Gastrocnemius medialis (tissue), 4 donors: ENCODE measurements at regions not wholly inside any gene's neighbourhood (a gene's known extent, or its start where the extent isn't known, plus 50 kb on each side); places are given as distances from the start of the nearest gene placed in this dataset.

Experiments used
- ATAC-seq, 2 donors: fragments of 150-250 bp; one replicate each; pipeline ENCODE4 v1.9.1; 2016
- DNase-seq, 2 donors: peaks; one replicate each; pipeline ENCODE4 v3.0.0-alpha.2; 2019
- H3K27ac ChIP-seq, 4 donors: fragments of 200-600 bp; sonication (generic); 1 replicate in 1 of 4; 2 replicates in 3 of 4; pipeline ENCODE4 v1.5.1; 2016 to 2018; ENCODE audit warnings: mild to moderate bottlenecking in 2 of 4, moderate library complexity in 1 of 4
- H3K27me3 ChIP-seq, 3 donors: fragments of 200-600 bp; sonication (generic) in 2 of 3; 1 replicate in 1 of 3; 2 replicates in 2 of 3; pipeline versions ENCODE4 v1.5.1 to v1.6.0; 2016 to 2019; ENCODE audit warnings: mild to moderate bottlenecking in 1 of 3, moderate library complexity in 1 of 3
- H3K36me3 ChIP-seq, 2 donors: fragments of 200-600 bp; sonication (generic) in 1 of 2; one replicate each; pipeline ENCODE4 v1.5.1; 2017 to 2018
- H3K4me1 ChIP-seq, 2 donors: fragments of 200-600 bp; sonication (generic) in 1 of 2; one replicate each; pipeline ENCODE4 v1.5.1; 2016 to 2017; ENCODE audit warnings: mild to moderate bottlenecking in 2 of 2
- H3K4me3 ChIP-seq, 4 donors: fragments of 200-600 bp; sonication (generic) in 3 of 4; 1 replicate in 1 of 4; 2 replicates in 3 of 4; pipeline ENCODE4 v1.5.1; 2016 to 2019; ENCODE audit warnings: mild to moderate bottlenecking in 2 of 4
- H3K9me3 ChIP-seq, 3 donors: fragments of 200-600 bp; sonication (generic) in 2 of 3; 1 replicate in 1 of 3; 2 replicates in 2 of 3; pipeline ENCODE4 v1.5.1; 2016 to 2019
- POLR2A ChIP-seq, 2 donors: fragments of 450-650 bp; IDR thresholded peaks; one replicate each; pipeline ENCODE4 v1.6.1; 2017; ENCODE audit warnings: antibody characterized with exemption in 2 of 2, mild to moderate bottlenecking in 2 of 2, moderate library complexity in 2 of 2
- in situ Hi-C, 4 donors: fragments of 200-750 bp; cut with MboI; loops; one replicate each; pipeline versions ENCODE4 v1.15.0 to v1.8.0; 2017; ENCODE audit warnings: low sequenced_read_pairs in 4 of 4
- intact Hi-C: fragments of 100-400 bp; cut with DNase I; formaldehyde crosslinking; loops from one replicate; pipeline ENCODE4 v1.15.1; 2023; ENCODE audit warnings: low total_unique reads
- TF ChIP-seq, protein P1 (sequence below), 5 experiments: fragments of 450-650 bp in 3 of 5; fragments of 200-600 bp in 2 of 5; sonication (generic) in 2 of 5; IDR thresholded peaks in 4 of 5; conservative IDR thresholded peaks in 1 of 5; 1 replicate in 4 of 5; 2 replicates in 1 of 5; pipeline ENCODE4 v1.5.1; 2016 to 2019; ENCODE audit warnings: antibody characterized with exemption in 5 of 5, mild to moderate bottlenecking in 3 of 5, moderate library complexity in 3 of 5

DNA sequence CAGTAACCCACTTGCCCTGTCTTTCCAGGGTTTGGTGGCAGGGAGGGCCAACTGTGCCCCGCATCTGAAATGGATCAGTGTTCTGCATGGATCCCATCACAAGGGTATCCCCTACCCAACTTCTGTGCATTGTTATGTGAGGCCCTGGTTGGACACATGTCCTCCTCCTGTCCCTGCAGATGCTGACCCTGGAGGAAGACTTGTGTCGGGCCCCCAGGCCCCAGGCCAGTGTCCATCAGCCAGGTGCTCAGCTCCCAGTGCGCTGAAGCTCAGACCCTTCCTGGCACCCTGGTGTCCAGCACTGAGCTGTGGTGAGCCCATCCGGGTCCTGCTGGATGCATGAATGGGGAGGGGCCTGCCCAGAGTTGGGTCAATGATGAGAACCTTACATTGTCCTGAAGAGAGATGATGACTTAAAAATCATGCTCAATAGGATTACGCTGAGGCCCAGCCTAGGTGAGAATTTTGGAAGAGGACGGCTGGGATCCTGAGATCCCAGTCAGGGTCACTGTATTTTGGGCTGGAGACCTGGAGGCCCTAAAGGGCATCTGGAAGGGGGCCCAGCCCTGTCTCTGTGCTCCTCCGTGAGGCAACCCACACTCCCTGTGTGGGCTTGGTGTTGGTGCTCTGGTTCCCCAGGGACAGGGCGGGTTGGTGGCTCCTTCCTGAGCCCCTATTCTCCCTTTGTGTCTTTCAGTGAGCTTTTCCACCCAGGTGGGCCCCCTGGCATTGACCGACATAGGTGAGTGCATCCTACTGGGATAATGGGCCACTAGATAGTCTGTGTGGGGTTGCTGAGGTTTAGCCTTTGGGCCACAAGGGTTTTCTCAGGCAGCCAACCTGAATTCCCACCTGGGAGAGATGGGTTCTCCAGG lies 199.1 kb downstream of the UBE3A start:
- Histone ChIP-seq H3K27me3 (no peaks in the 10 kb centered on the region), H3K27ac (no peak overlapping the region), H3K9me3 (no peaks in the 10 kb centered on the region), H3K36me3 (no peaks in the 10 kb centered on the region), H3K4me3 (no peak overlapping the region), H3K4me1 (no peaks in the 10 kb centered on the region)
- in situ Hi-C loops (no loop called here), intact Hi-C loops (no loop called here)
- no peak for TF ChIP-seq POLR2A (IDR thresholded peaks at IDR 0.05)
- TF ChIP-seq, protein P1, sequence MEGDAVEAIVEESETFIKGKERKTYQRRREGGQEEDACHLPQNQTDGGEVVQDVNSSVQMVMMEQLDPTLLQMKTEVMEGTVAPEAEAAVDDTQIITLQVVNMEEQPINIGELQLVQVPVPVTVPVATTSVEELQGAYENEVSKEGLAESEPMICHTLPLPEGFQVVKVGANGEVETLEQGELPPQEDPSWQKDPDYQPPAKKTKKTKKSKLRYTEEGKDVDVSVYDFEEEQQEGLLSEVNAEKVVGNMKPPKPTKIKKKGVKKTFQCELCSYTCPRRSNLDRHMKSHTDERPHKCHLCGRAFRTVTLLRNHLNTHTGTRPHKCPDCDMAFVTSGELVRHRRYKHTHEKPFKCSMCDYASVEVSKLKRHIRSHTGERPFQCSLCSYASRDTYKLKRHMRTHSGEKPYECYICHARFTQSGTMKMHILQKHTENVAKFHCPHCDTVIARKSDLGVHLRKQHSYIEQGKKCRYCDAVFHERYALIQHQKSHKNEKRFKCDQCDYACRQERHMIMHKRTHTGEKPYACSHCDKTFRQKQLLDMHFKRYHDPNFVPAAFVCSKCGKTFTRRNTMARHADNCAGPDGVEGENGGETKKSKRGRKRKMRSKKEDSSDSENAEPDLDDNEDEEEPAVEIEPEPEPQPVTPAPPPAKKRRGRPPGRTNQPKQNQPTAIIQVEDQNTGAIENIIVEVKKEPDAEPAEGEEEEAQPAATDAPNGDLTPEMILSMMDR (IDR thresholded peaks at IDR 0.05 in 4 of 5, conservative IDR thresholded peaks at IDR 0.05 in 1 of 5) = no peak
- no peak for ATAC-seq
- peak in 1 of 2 donors; percentile 4 for DNase-seq

DNA sequence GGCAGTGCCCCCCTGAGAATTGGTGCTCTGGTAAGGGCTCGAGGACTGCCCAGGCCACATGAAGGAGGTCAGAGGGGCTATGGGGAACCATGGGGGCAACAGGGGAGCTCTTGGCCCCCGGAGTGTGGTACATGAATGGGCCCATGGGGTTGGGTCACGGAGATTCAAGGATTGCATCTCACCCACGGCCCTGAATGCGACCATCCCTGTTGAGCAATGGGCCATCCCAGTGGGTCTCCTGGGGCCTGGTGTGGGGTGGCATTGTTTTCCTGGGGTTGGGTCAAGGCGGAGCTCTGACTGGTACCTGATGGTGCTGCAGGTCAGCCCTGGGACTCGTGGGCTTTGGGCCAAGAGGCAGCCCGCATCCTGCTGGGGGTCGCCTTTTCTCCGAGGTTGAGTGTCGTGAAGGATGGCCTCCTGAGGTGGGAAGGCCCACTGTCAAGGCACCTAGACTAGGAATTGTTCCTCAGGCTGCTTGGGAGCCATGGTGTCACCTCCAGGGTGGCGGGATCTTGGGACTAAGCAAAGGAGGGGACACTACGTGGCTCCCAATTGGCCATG lies 198.3 kb downstream of the UBE3A start:
- no peak overlapping the region for H3K27ac ChIP-seq
- intact Hi-C loops (no loop called here), in situ Hi-C loops (no loop called here)
- no peak for ATAC-seq
- H3K4me1 ChIP-seq = no peaks in the 10 kb centered on the region
- TF ChIP-seq, protein P1 (IDR thresholded peaks at IDR 0.05 in 4 of 5, conservative IDR thresholded peaks at IDR 0.05 in 1 of 5) = no peak
- no peak for TF ChIP-seq POLR2A (IDR thresholded peaks at IDR 0.05)
- no peaks in the 10 kb centered on the region for H3K27me3 ChIP-seq
- no peaks in the 10 kb centered on the region for H3K9me3 ChIP-seq
- peak; percentile 1 to 4 for DNase-seq
- H3K4me3 ChIP-seq = no peak overlapping the region
- H3K36me3 ChIP-seq = no peaks in the 10 kb centered on the region

DNA sequence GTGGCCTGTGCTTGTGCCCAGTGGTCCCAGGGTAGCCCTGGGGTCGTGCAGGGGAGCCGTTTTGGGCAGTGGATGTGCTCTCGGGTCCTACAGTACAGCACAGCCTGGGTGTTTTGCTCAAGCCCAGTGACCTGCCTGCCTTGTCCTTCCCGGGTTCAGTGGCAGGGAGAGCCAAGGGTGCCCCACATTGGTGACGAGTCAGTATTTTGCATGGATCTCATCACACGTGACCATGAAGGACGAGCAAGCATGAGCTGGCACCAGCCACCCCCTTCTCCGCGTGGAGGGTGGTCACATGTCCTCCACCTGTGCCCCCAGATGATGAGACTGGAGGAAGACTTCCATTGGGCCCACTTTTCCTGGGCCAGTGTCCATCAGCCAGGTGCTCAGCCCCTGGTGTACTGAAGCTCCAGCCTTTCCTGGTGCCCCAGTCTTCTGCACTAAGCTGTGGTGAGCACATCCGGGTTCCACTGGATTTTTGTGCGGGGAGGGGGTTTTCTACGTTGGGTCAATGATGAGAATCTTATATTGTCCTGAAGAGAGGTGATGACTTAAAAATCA lies 197.5 kb downstream of the UBE3A start:
- in situ Hi-C loops (no loop called here), intact Hi-C loops (no loop called here)
- DNase-seq = no peak
- Histone ChIP-seq H3K27ac (no peak overlapping the region), H3K27me3 (no peaks in the 10 kb centered on the region), H3K4me3 (no peak overlapping the region), H3K4me1 (no peaks in the 10 kb centered on the region), H3K9me3 (no peaks in the 10 kb centered on the region), H3K36me3 (no peaks in the 10 kb centered on the region)
- no peak for TF ChIP-seq POLR2A (IDR thresholded peaks at IDR 0.05)
- TF ChIP-seq, protein P1 (IDR thresholded peaks at IDR 0.05 in 4 of 5, conservative IDR thresholded peaks at IDR 0.05 in 1 of 5) = no peak
- no peak for ATAC-seq

GRCh38 chr15:25242166-25242879 lies 196.5 kb downstream of the UBE3A start:
- TF ChIP-seq, protein P1 (IDR thresholded peaks at IDR 0.05 in 4 of 5, conservative IDR thresholded peaks at IDR 0.05 in 1 of 5) = no peak
- TF ChIP-seq POLR2A (IDR thresholded peaks at IDR 0.05) = no peak
- Histone ChIP-seq H3K27ac (no peak overlapping the region), H3K9me3 (no peaks in the 10 kb centered on the region), H3K4me3 (no peak overlapping the region), H3K36me3 (no peaks in the 10 kb centered on the region), H3K4me1 (no peaks in the 10 kb centered on the region), H3K27me3 (no peaks in the 10 kb centered on the region)
- no peak for ATAC-seq
- in situ Hi-C loops = no loop called here
- intact Hi-C loops = no loop called here
- DNase-seq = no peak
